Subcutaneous abdominal adipose tissue (tissue), 5 donors: ENCODE measurements at regions not wholly inside any gene's neighbourhood (a gene's known extent, or its start where the extent isn't known, plus 50 kb on each side); places are given as distances from the start of the nearest gene placed in this dataset.

Experiments
- H3K27ac ChIP-seq: one replicate; pipeline ENCODE4 v1.7.0; 2013; ENCODE audit warnings: low read depth, mild to moderate bottlenecking, inconsistent platforms, low read length, moderate library complexity
- H3K27me3 ChIP-seq, 5 donors: one replicate each; pipeline ENCODE4 v1.7.0; 2013; ENCODE audit warnings: low read length in 5 of 5, inconsistent platforms in 1 of 5; ENCODE audit not compliant: control insufficient read depth in 5 of 5, insufficient read depth in 4 of 5
- H3K36me3 ChIP-seq, 5 donors: one replicate each; pipeline ENCODE4 v1.7.0; 2013; ENCODE audit warnings: low read length in 5 of 5; ENCODE audit not compliant: control insufficient read depth in 5 of 5, insufficient read depth in 5 of 5
- H3K4me1 ChIP-seq, 5 donors: one replicate each; pipeline ENCODE4 v1.7.0; 2013; ENCODE audit warnings: low read length in 5 of 5, mild to moderate bottlenecking in 3 of 5, moderate library complexity in 1 of 5; ENCODE audit not compliant: control insufficient read depth in 5 of 5, insufficient read depth in 5 of 5
- H3K4me3 ChIP-seq, 5 donors: one replicate each; pipeline ENCODE4 v1.7.0; 2013; ENCODE audit warnings: low read length in 5 of 5, low read depth in 1 of 5
- H3K9ac ChIP-seq, 5 donors: one replicate each; pipeline ENCODE4 v1.7.0; 2013; ENCODE audit warnings: low read length in 5 of 5, mild to moderate bottlenecking in 4 of 5, moderate library complexity in 3 of 5
- H3K9me3 ChIP-seq, 5 donors: one replicate each; pipeline ENCODE4 v1.7.0; 2013; ENCODE audit warnings: low read length in 5 of 5; ENCODE audit not compliant: control insufficient read depth in 5 of 5
- donor health status: healthy.
- donor health status: healthy.
- donor health status: healthy.
- donor health status: healthy.
- donor health status: healthy.

DNA sequence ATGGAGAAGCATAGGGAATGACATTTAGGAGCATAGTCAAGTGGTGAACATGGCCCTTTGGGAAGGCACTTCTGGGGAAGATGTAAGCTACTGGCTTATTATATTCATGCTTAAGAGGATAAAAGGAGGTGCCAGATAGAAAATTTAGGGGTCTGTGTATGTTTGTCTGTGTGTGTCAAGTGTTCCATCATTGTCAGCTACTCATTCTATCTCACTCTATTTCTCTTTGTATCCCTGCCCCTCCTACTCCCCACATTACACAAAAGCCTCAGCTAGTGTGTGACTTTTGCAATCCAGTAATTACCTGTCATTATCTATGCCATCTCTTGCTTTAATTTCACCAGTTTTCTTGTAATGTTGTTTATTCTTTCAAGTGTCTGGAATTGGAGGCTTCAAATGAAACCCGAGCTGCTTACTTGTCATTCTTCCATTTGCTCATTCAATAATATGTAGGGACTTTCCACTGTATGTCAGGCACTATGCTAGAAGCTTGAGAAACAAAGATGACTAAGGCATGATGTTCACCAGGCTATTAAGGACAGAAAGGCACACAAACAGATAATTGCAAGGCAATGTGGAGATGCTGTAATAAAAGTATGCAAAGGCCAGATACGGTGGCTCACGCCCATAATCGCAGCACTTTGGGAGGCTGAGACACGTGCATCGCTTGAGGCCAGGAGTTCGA, 229.8 kb upstream of the TEX13C start:
- H3K4me1 ChIP-seq, result no peaks in the 10 kb centered on the region
- H3K9me3 ChIP-seq, result no peaks in the 10 kb centered on the region
- H3K36me3 ChIP-seq, result no peaks in the 10 kb centered on the region
- H3K27ac ChIP-seq, result no peak overlapping the region
- H3K9ac ChIP-seq, result no peak overlapping the region
- no peak overlapping the region for H3K4me3 ChIP-seq
- no peaks in the 10 kb centered on the region for H3K27me3 ChIP-seq

DNA sequence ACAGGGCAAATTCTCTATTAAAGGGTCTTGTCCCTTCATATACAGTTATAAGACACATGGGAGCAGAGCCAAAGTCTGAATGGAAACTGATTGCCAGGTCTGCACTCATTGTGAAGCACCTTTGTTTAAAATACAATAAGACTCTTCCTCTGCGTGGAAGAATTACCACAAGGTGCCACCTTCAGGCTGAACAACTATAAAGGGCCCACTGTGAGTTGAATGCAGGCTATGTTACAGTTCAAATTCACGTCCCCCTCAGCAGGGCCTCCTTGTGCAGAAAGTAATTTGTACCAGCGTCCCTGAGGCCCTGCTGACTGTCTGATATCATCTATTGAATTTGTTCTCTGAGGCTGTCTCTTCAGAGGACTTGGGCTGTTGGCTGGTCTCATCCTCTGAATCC, 225.8 kb upstream of the TEX13C start:
- no peak overlapping the region for H3K4me3 ChIP-seq
- no peaks in the 10 kb centered on the region for H3K27me3 ChIP-seq
- H3K27ac ChIP-seq, result no peak overlapping the region
- no peaks in the 10 kb centered on the region for H3K36me3 ChIP-seq
- no peaks in the 10 kb centered on the region for H3K9me3 ChIP-seq
- no peaks in the 10 kb centered on the region for H3K4me1 ChIP-seq
- H3K9ac ChIP-seq, result no peak overlapping the region

DNA sequence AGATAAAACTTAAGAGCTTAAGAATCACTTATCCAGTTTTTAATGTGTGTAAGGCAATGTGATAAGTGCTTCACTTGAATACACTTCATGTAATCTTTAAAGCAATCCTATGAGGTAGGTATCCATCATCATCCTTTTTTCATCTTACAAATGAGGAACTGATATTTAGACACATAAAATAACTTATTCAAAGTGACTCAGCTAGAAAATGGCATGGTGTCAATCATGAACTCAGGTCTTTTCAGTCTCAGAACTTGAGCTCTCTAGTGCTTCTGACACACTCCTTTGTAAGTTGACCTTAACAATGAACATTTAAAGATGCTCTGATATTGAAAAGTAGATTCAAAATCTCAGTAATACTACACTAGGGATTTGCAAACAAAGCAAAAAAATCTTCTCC, 224.8 kb upstream of the TEX13C start:
- H3K9me3 ChIP-seq, result no peaks in the 10 kb centered on the region
- no peak overlapping the region for H3K9ac ChIP-seq
- no peak overlapping the region for H3K27ac ChIP-seq
- H3K4me1 ChIP-seq, result no peaks in the 10 kb centered on the region
- no peak overlapping the region for H3K4me3 ChIP-seq
- H3K36me3 ChIP-seq, result no peaks in the 10 kb centered on the region
- no peaks in the 10 kb centered on the region for H3K27me3 ChIP-seq

DNA sequence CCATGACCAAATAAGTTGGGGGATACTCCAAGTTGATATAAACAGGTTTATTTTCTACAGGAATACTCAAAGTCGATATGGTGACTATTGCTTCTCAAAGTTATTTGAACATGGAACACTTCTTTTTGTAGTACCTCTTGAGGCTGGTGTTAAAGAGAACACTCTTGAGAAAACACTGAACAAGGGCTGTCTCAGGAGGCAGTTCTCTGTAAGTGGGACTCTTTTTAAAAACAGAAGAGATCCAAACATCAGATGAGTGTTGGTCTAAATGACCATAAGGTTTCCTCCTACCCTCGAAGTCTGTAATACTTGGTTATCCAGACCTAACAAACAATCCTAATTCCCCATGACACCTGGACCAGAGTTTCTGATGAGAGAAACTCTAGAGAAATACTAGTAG, 223.2 kb upstream of the TEX13C start:
- Histone ChIP-seq H3K4me1 (no peaks in the 10 kb centered on the region), H3K9me3 (no peaks in the 10 kb centered on the region), H3K4me3 (no peak overlapping the region), H3K36me3 (no peaks in the 10 kb centered on the region), H3K27me3 (no peaks in the 10 kb centered on the region), H3K27ac (no peak overlapping the region), H3K9ac (no peak overlapping the region)

DNA sequence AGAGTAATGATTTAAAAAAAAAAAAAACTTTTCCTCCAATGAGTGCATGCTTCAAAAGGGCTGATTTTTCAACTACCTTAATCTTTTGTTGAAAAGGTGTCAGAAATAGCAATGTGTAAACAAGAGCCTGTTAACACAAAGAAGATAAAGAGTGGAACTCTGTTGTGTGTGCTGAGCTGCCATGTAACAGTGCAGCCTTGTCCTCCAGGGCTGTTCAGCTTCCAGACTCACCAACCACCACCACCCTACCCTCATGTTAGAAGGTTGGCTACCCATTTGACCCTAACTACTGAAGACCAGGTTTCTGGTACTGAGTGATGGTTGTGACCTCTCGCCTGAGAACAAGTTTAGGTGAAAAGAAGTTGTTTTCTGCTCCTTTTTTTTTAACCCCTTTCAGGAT, 222.8 kb upstream of the TEX13C start:
- Histone ChIP-seq H3K27ac (no peak overlapping the region), H3K9ac (no peak overlapping the region), H3K4me3 (no peak overlapping the region), H3K4me1 (no peaks in the 10 kb centered on the region), H3K36me3 (no peaks in the 10 kb centered on the region), H3K9me3 (no peaks in the 10 kb centered on the region), H3K27me3 (no peaks in the 10 kb centered on the region)

DNA sequence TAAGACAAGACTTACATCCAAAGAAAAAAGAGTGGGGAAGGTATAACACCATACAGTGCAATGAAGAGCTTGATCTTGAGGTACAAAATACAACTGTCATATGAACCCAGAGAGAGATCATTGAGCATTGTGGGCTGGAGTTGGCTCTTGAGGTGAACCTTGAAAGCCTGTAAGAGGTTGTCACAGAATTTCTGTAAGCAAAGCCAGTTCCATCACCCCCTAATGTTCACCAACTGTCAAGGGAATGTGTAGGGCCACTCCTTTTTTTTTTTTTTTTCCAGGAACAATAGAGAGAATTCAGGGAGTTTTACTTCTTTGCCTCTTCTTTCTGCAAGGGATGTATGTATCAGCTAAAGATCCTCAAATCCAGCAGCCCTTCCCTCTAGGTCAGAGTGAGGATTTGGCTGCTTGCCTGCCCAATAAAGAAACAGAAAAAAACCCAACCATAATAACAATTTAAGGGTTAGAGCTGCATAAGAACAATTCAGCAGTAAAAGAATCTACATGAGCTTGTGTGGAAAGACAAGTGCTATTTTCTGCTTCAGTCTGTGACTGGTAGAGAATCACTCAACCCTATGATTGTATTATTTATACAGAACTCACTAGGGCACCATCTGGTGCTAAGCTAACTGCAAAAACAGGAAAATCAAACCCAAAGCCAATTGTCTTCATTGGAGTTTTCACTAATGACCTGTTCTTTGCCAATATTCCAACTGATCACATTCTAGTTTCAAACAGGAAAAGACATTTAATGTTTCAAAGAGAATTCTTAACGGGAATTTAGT, 217.5 kb upstream of the TEX13C start:
- no peaks in the 10 kb centered on the region for H3K27me3 ChIP-seq
- no peaks in the 10 kb centered on the region for H3K4me1 ChIP-seq
- H3K27ac ChIP-seq, result no peak overlapping the region

DNA sequence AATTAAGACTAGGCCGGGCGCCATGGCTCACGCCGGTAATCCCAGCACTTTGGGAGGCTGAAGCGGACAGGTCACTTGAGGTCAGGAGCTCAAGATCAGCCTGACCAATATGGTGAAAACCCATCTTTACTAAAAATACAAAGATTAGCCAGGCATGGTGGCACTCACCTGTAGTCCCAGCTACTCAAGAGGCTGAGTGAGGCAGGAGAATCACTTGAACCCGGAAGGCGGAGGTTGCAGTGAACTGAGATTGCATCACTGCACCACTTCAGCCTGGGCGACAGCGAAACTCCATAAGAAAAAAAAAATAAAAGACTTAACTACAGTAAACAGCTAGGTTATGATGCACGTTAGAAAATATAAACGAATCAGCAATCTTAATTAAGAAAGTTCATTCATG, 216.0 kb upstream of the TEX13C start:
- no peaks in the 10 kb centered on the region for H3K4me1 ChIP-seq

More for the DNA sequence above, 217.5 kb upstream of the TEX13C start:
- Histone ChIP-seq H3K9ac (no peak overlapping the region), H3K36me3 (no peaks in the 10 kb centered on the region), H3K9me3 (no peaks in the 10 kb centered on the region), H3K4me3 (no peak overlapping the region)

GRCh38 chrX:125108921-125109320, 210.8 kb upstream of the TEX13C start:
- Histone ChIP-seq H3K27me3 (peaks cover 0 to 3% (median 0%) of the 10 kb centered on the region in 5 donors), H3K27ac (no peak overlapping the region), H3K4me3 (no peak overlapping the region), H3K4me1 (no peaks in the 10 kb centered on the region), H3K36me3 (no peaks in the 10 kb centered on the region), H3K9ac (no peak overlapping the region), H3K9me3 (no peaks in the 10 kb centered on the region)

More for the DNA sequence above, 216.0 kb upstream of the TEX13C start:
- H3K9me3 ChIP-seq, result no peaks in the 10 kb centered on the region
- no peaks in the 10 kb centered on the region for H3K36me3 ChIP-seq
- H3K9ac ChIP-seq, result no peak overlapping the region
- no peak overlapping the region for H3K4me3 ChIP-seq
- no peaks in the 10 kb centered on the region for H3K27me3 ChIP-seq
- H3K27ac ChIP-seq, result no peak overlapping the region

DNA sequence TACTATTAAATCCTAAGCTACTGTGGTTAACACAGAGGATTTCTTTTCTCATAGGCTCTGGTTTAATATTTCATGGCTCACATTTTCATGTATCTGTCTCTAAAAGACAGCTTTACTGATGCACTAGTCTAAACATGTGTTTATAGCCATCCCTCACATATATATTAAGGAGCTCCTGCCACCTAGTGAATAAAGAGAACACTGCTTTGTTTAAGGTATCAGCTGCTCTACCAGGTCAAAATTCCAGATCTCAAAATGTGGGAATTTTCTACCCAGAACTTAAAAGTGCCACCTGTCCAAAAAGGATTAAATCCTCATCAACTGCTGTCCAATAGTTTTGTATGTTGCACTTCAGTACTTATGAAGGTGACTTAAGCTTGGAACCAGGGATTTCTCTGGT, 188.5 kb upstream of the TEX13C start:
- H3K36me3 ChIP-seq, result no peaks in the 10 kb centered on the region
- no peaks in the 10 kb centered on the region for H3K9me3 ChIP-seq
- H3K27ac ChIP-seq, result no peak overlapping the region
- H3K9ac ChIP-seq, result no peak overlapping the region
- no peaks in the 10 kb centered on the region for H3K4me1 ChIP-seq
- H3K27me3 ChIP-seq, result no peaks in the 10 kb centered on the region
- H3K4me3 ChIP-seq, result no peak overlapping the region

DNA sequence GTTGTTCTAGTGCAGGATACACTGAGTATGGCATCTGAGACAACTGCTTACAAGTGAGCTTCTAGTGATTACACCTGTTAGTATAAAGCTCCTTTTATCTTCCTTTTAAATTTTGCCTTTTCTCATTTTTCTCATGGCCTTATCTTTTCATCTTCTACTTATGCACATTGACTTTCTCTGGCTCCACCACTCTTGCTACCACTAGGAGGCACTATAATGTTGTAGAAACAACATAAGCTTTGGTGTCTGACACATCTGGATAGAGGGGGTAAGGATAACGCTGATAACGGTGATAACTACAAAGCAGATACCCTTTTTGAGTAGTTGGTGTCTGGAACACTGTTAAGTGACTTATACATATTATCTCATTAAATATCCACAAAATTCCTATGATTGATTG, 187.4 kb upstream of the TEX13C start:
- H3K36me3 ChIP-seq, result no peaks in the 10 kb centered on the region
- no peak overlapping the region for H3K9ac ChIP-seq
- H3K27me3 ChIP-seq, result no peaks in the 10 kb centered on the region
- H3K4me1 ChIP-seq, result no peaks in the 10 kb centered on the region
- no peaks in the 10 kb centered on the region for H3K9me3 ChIP-seq
- H3K4me3 ChIP-seq, result no peak overlapping the region
- H3K27ac ChIP-seq, result no peak overlapping the region
